HG03025 (cell line): ENCODE measurements at regions not wholly inside any gene's neighbourhood (a gene's known extent, or its start where the extent isn't known, plus 50 kb on each side); places are given as distances from the start of the nearest gene placed in this dataset.

Source experiments
- ATAC-seq: cut with Tn5 transposase; IDR thresholded peaks from one replicate; pipeline ENCODE4 v1.9.1; 2021; ENCODE audit warnings: mild to moderate bottlenecking, moderate library complexity; ENCODE audit not compliant: unreplicated experiment, low FRiP score

- no peak for ATAC-seq
Observed at GRCh38 chr2:133918141-133918540, 335.7 kb upstream of the MGAT5 start.

- ATAC-seq: no peak
Observed at GRCh38 chr2:133919285-133919684, 334.6 kb upstream of the MGAT5 start.

GRCh38 chr2:133927894-133928293 lies 326.0 kb upstream of the MGAT5 start:
- no peak for ATAC-seq

- no peak for ATAC-seq
Observed at GRCh38 chr2:133936096-133936495, 317.8 kb upstream of the MGAT5 start.

DNA sequence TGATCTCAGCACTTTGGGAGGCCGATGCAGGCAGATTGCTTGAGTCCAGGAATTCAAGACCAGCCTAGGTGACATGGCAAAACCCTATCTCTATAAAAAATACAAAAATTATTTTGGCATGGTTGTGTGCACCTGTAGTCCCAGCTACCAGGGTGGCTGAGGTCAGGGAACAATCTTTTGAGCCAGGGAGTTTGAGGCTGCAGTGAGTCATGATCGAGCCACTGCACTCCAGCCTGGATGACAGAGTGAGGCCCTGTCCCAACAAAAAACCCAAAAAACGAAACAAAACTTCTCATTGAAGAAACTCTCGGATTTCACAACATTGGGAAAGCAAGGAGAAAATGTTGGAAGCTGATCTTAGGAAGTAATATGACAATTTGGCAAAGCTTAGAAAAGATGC lies 317.3 kb upstream of the MGAT5 start:
- no peak for ATAC-seq

DNA sequence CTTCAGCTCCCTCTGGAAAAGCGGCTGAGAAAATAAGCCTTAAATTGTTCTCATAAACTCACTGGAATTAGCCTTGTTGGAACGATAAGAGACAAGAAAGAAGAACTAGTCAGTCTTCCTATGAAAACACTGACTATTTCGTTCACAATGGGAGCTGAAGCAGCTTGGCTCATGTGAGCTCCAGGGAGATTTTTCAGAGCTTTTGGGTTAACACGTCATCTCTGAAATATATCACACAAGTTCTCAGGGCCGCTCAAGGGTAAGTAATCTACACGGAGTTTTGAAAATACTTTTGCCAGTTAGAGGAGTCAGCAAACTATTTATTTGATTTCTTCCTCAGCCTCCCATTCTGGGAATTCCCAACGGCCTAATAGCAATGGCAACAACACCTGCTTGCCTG lies 316.2 kb upstream of the MGAT5 start:
- no peak for ATAC-seq

GRCh38 chr2:133940134-133940533 lies 313.7 kb upstream of the MGAT5 start:
- ATAC-seq: no peak

DNA sequence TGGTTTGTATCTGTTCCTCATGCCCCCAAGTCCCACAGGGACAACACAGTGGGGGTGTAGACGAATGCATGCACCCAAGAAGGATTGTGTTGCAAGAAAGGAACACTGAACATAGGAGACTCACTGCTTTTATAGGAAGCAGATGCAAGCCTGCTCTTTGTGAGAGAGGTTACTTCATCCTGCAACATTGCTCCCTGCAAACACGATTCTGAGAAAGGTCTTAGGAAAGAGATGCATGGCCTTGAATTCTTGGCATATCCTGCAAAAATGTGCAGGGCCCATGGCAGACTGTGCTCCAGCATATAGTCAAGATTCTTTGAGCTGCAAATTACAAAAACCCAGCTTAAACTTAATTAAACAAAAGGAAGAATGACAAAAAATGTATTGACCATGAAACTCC lies 312.2 kb upstream of the MGAT5 start:
- no peak for ATAC-seq

GRCh38 chr2:133942398-133942797 lies 311.5 kb upstream of the MGAT5 start:
- no peak for ATAC-seq

DNA sequence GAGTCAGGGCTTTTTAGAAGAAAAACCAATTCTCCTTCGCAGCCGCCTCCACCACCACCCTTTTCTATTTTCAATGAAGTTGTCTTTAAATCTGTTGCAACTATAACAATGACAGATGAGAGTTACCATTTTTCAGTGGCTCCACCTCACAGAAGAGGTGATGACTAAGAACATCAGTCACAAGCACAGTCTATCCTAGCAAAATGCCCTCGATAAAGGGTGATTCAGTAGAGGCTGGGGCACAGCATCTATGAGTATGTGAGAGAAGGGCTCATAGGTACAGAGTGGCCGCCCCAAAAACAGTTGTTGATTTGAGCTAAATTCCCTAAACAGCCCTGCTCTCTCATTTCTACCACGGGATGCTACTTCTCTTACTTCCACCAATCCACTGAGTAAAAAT lies 310.8 kb upstream of the MGAT5 start:
- no peak for ATAC-seq

DNA sequence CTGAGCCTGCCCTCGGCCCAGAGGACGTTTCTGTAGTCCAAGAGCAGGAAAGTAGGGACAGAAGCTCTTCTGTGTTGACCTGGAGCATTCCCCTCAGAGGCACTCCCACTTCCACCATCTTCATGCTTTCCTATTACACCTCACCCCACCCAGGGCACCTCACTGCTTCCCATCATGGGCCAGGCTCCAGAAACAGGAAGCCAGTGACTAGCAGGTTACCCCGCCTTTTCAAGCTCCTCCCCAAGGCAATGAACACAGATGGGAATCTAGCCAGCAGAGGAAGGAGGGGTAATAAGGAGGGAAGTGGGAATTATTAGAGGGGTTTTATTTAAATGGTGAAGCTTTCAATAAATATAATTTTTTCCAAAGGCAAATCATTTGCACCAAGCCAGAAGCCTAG lies 308.8 kb upstream of the MGAT5 start:
- ATAC-seq: no peak

DNA sequence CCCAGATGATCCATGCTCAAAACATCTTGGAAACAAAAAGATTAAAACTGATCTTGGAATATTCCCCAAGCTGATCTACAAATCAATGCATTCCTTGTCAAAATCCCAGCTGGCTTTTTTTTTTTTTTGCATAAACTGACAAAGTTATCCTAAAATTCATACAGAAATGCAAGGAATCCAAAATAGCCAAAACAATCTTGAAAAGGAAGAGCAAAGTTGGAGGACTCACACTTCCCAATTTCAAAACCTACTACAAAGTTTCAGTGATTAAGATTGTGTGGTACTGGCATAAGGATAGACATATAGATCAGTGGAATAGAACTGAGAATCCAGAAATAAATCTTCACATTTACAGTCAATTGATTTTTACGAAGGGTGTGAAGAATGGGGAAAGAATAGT lies 306.8 kb upstream of the MGAT5 start:
- no peak for ATAC-seq

- no peak for ATAC-seq
Observed at GRCh38 chr2:133948610-133949290, 305.1 kb upstream of the MGAT5 start.

- ATAC-seq: no peak
Observed at GRCh38 chr2:133949595-133949994, 304.3 kb upstream of the MGAT5 start.

DNA sequence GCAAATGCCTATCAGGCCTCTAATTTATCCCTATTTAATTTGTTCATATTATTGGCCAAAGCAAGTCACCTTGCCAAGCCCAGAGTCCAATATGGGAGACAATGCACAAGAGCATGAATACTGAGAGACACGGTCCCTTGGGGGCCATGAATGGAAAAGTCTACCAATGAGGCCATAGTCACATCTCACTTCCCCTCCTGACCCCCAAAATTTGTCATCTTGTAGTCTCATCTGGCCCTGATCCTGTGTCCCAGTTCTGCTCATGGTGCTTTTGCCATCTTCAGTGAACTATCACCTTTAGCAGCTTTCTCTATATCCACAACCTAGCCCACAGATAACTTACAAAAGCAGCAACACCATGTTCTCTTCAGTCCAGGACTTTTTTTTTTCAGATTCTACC lies 302.7 kb upstream of the MGAT5 start:
- ATAC-seq: no peak

DNA sequence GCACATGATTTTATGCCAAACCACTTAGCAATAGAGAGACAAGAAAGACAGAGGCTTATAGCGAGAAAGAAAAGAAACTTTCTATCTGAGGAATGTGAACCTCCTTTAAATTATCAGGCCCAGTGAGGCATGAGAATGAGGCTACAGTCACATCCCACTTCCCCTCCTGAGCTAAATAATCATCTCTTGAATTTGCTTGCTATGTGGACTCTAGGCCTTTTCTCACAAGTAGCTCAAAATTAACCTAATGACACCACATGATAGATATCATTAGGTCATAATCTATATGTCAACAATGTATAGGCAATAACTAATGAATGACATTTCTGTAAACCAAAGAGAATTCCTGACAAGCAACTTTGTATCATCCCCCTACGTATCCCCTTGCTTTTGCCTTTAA lies 301.5 kb upstream of the MGAT5 start:
- no peak for ATAC-seq

GRCh38 chr2:133952896-133953295 lies 301.0 kb upstream of the MGAT5 start:
- no peak for ATAC-seq

GRCh38 chr2:133953524-133953923 lies 300.3 kb upstream of the MGAT5 start:
- ATAC-seq: peak; percentile 62

- no peak for ATAC-seq
Observed at GRCh38 chr2:133954636-133955035, 299.2 kb upstream of the MGAT5 start.

- no peak for ATAC-seq
Observed at GRCh38 chr2:133955169-133955568, 298.7 kb upstream of the MGAT5 start.

DNA sequence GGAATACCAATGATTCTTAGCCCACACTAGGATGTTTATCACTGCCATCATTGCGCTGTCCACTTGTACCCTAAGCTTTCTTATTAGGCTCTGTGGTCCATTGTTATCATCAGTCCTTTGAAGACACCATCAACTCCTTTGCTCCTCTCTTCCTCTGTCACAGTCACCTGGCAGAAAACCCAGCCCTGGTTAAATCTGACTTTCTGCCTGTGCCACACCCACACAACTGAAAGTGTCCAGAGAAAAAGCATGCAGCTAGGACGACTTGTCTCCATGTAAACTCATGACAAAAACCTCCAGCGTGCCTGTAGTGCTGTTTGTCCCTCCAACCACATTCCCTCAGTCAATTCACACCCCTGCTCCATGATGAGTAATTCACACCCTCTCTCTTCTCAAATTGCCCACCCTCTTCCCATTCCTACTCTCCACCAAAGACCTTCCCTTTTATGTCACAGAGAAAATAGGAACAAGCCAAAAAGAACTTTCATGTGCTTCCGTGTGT lies 297.4 kb upstream of the MGAT5 start:
- ATAC-seq: no peak

DNA sequence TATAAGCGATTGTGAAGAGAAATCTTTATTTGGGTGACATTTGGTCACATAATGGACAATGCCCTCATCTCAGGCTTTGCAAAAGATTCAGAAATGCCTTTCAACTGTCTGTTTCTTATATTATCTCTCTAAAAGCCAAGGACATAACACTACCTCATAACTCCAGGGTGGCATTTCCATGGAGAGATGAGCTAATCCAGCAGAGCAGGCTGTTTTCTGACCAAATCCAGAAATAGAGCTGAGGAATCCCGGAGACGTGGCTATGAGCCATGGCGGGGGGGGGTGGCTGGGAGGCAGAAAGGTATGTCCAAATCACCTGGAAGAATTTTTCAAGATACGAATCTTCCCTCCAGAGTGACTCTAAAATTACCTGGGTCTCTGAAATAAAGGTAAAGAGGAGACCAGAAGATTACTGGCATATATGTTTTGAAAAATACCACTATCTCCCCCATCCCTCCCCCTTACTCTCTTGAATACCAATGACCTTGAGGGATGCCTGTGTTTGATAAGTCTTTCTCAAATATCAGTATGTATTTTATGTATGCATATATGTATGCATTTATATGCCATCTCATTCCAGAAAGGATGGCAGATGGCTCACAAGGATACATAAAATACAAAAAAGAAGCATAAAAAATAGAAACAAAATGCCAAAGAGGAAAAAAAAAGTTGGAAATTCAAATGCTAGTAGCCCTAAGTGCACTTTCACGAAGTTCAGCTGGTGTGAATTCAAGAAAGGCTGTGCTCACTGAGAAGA lies 296.0 kb upstream of the MGAT5 start:
- ATAC-seq: no peak
